Tibial nerve (tissue), 4 donors: ENCODE measurements at regions not wholly inside any gene's neighbourhood (a gene's known extent, or its start where the extent isn't known, plus 50 kb on each side); places are given as distances from the start of the nearest gene placed in this dataset.

Source experiments
- CTCF ChIP-seq, 5 experiments: fragments of 200-600 bp in 3 of 5; fragments of 450-650 bp in 2 of 5; sonication (generic) in 3 of 5; IDR thresholded peaks; one replicate each; pipeline ENCODE4 v1.5.1; 2016 to 2019; ENCODE audit warnings: antibody characterized with exemption in 5 of 5, mild to moderate bottlenecking in 3 of 5, moderate library complexity in 2 of 5
- EP300 ChIP-seq, 2 donors: sonication (generic); formaldehyde crosslinking; IDR thresholded peaks; one replicate each; pipeline ENCODE4 v1.6.1; 2017; ENCODE audit warnings: antibody characterized with exemption in 2 of 2, mild to moderate bottlenecking in 1 of 2
- POLR2A ChIP-seq, 2 donors: fragments of 450-650 bp; IDR thresholded peaks; one replicate each; pipeline ENCODE4 v1.6.1; 2017; ENCODE audit warnings: antibody characterized with exemption in 2 of 2, mild to moderate bottlenecking in 2 of 2, moderate library complexity in 2 of 2

- no peak for TF ChIP-seq CTCF (IDR thresholded peaks at IDR 0.05)
- TF ChIP-seq POLR2A (IDR thresholded peaks at IDR 0.05) = no peak
- no peak for TF ChIP-seq EP300 (IDR thresholded peaks at IDR 0.05)
Measured at GRCh38 chr4:178081176-178081575, 638.9 kb upstream of the AGA start.
